A549 (cell line): ENCODE measurements at regions not wholly inside any gene's neighbourhood (a gene's known extent, or its start where the extent isn't known, plus 50 kb on each side); places are given as distances from the start of the nearest gene placed in this dataset.

ENCODE experiments used
- CBX2 ChIP-seq: fragments of 200-600 bp; sonication (generic); IDR thresholded peaks from 2 replicates; pipeline ENCODE4 v1.6.1; 2016; ENCODE audit warnings: low read depth, mild to moderate bottlenecking, borderline replicate concordance
- MAFK ChIP-seq: fragments of 450-650 bp; IDR thresholded peaks from 2 replicates; pipeline ENCODE4 v1.6.1; 2014; ENCODE audit not compliant: partially characterized antibody
- NR3C1 ChIP-seq: fragments of >200 bp; sonication (Bioruptor Twin); formaldehyde crosslinking; IDR thresholded peaks from 3 replicates; pipeline ENCODE4 v1.6.1; 2017
- POLR2A ChIP-seq: IDR thresholded peaks from 2 replicates; pipeline ENCODE4 v1.6.1; 2012; ENCODE audit warnings: mild to moderate bottlenecking, low read length
- POLR2AphosphoS2 ChIP-seq: conservative IDR thresholded peaks from 2 replicates; pipeline ENCODE4 v1.6.1; 2012; ENCODE audit warnings: low read length, improper control_type of control experiment, inconsistent platforms
- SREBF2 ChIP-seq: fragments of 450-650 bp; IDR thresholded peaks from 2 replicates; pipeline ENCODE4 v1.6.1; 2014; ENCODE audit warnings: mild to moderate bottlenecking, moderate library complexity
- TF ChIP-seq, protein P1 (sequence below): fragments of >200 bp; sonication (Bioruptor Twin); formaldehyde crosslinking; IDR thresholded peaks from 3 replicates; pipeline ENCODE4 v1.5.1; 2016
- TF ChIP-seq, protein P2 (sequence below): IDR thresholded peaks from 2 replicates; pipeline ENCODE4 v1.6.1; 2012

DNA sequence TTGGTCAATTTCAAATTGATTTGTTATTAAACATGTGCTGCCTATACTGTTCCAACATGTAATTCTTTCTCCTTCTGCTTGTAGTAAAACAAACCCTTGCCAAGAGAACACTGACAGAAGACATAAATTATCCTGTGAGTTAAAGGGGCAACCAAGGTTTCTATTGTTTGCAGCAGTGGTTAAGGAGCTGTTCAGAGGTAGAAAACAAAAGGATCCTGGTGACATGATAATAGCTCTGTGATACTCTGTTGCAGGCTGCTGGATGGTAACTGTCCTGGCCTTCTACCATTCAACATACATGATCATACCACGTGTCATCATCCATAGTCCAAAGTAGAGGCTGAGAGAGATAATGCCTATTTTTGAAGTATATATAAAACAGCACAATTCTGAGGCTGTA is 75.8 kb upstream of the F9 start:
- TF ChIP-seq CBX2: no peak
- no peak for TF ChIP-seq POLR2A
- TF ChIP-seq, protein P1, sequence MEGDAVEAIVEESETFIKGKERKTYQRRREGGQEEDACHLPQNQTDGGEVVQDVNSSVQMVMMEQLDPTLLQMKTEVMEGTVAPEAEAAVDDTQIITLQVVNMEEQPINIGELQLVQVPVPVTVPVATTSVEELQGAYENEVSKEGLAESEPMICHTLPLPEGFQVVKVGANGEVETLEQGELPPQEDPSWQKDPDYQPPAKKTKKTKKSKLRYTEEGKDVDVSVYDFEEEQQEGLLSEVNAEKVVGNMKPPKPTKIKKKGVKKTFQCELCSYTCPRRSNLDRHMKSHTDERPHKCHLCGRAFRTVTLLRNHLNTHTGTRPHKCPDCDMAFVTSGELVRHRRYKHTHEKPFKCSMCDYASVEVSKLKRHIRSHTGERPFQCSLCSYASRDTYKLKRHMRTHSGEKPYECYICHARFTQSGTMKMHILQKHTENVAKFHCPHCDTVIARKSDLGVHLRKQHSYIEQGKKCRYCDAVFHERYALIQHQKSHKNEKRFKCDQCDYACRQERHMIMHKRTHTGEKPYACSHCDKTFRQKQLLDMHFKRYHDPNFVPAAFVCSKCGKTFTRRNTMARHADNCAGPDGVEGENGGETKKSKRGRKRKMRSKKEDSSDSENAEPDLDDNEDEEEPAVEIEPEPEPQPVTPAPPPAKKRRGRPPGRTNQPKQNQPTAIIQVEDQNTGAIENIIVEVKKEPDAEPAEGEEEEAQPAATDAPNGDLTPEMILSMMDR: no peak
- TF ChIP-seq MAFK: no peak
- TF ChIP-seq, protein P2, sequence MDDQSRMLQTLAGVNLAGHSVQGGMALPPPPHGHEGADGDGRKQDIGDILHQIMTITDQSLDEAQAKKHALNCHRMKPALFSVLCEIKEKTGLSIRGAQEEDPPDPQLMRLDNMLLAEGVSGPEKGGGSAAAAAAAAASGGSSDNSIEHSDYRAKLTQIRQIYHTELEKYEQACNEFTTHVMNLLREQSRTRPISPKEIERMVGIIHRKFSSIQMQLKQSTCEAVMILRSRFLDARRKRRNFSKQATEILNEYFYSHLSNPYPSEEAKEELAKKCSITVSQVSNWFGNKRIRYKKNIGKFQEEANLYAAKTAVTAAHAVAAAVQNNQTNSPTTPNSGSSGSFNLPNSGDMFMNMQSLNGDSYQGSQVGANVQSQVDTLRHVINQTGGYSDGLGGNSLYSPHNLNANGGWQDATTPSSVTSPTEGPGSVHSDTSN: no peak
- no peak for TF ChIP-seq NR3C1
- no peak for TF ChIP-seq POLR2AphosphoS2
- no peak for TF ChIP-seq SREBF2
